Renal pelvis (tissue), 1 donor: ENCODE measurements at regions not wholly inside any gene's neighbourhood (a gene's known extent, or its start where the extent isn't known, plus 50 kb on each side); places are given as distances from the start of the nearest gene placed in this dataset.
"Not testable (repeated sequence)": the region's sequence is repeated elsewhere in the genome, so short reads cannot be mapped to it uniquely, and the experiment has no call there.

Source experiments
- DNase-seq: peaks from one replicate; pipeline ENCODE4 v3.0.0-alpha.2; 2013

GRCh38 chr4:79217025-79217424, 108.8 kb downstream of the NAA11 start:
- no peak for DNase-seq

GRCh38 chr4:79213702-79214101, 112.2 kb downstream of the NAA11 start:
- no peak for DNase-seq

GRCh38 chr4:79213010-79213409, 112.9 kb downstream of the NAA11 start:
- no peak for DNase-seq

- no peak for DNase-seq
These were observed 113.5 kb downstream of the NAA11 start for GRCh38 chr4:79212311-79212710.

GRCh38 chr4:79211490-79211889, 114.4 kb downstream of the NAA11 start:
- DNase-seq, result no peak

- DNase-seq, result no peak
These were observed 115.2 kb downstream of the NAA11 start for GRCh38 chr4:79210636-79211049.

- DNase-seq, result no peak
These were observed 115.8 kb downstream of the NAA11 start for GRCh38 chr4:79209822-79210635.

- no peak for DNase-seq
These were observed 116.8 kb downstream of the NAA11 start for GRCh38 chr4:79209081-79209480.

GRCh38 chr4:79207281-79207680, 118.6 kb downstream of the NAA11 start:
- no peak for DNase-seq

- no peak for DNase-seq
These were observed 119.2 kb downstream of the NAA11 start for GRCh38 chr4:79206660-79207059.

GRCh38 chr4:79205121-79205520, 120.7 kb downstream of the NAA11 start:
- DNase-seq, result no peak

- no peak for DNase-seq
These were observed 123.9 kb downstream of the NAA11 start for GRCh38 chr4:79201971-79202370.

GRCh38 chr4:79199743-79200142, 126.1 kb downstream of the NAA11 start:
- DNase-seq, result no peak

- DNase-seq, result no peak
These were observed 126.8 kb downstream of the NAA11 start for GRCh38 chr4:79198951-79199587.

GRCh38 chr4:79197275-79198009, 128.4 kb downstream of the NAA11 start:
- no peak for DNase-seq

- not testable (repeated sequence) for DNase-seq
These were observed 134.6 kb downstream of the NAA11 start for GRCh38 chr4:79191292-79191691.

- DNase-seq, result no peak
These were observed 140.3 kb downstream of the NAA11 start for GRCh38 chr4:79185526-79186045.

GRCh38 chr4:79184476-79184875, 141.4 kb downstream of the NAA11 start:
- DNase-seq, result peak; percentile 28

- no peak for DNase-seq
These were observed 143.7 kb downstream of the NAA11 start for GRCh38 chr4:79182209-79182608.

- no peak for DNase-seq
These were observed 144.7 kb downstream of the NAA11 start for GRCh38 chr4:79181190-79181589.

- DNase-seq, result no peak
These were observed 147.1 kb downstream of the NAA11 start for GRCh38 chr4:79178760-79179159.

- no peak for DNase-seq
These were observed 148.5 kb downstream of the NAA11 start for GRCh38 chr4:79177388-79177787.

GRCh38 chr4:79176351-79176750, 149.5 kb downstream of the NAA11 start:
- no peak for DNase-seq
